GM12878 (cell line): ENCODE measurements at regions not wholly inside any gene's neighbourhood (a gene's known extent, or its start where the extent isn't known, plus 50 kb on each side); places are given as distances from the start of the nearest gene placed in this dataset.

Experiments used
- ATAC-seq: fragments of 200-7000 bp; cut with Tn5 transposase; 3 replicates; pipeline ENCODE4 v1.9.1; 2020; ENCODE audit warnings: mild to moderate bottlenecking, moderate library complexity
- BruUV-seq: library from RNA; stranded (reverse); fragments of 400-500 nt; replicated peaks from 2 replicates; lab custom pipeline; 2021; lab: Mats Ljungman, UMichigan
- CTCF ChIA-PET: fragments of 300-600 bp; sonication (Branson Sonifier 250); formaldehyde crosslinking; extraction: SDS; loops from one replicate; lab custom pipeline; 2021; ENCODE audit warnings: inconsistent platforms; lab: Yijun Ruan, JAX
- POLR2A ChIA-PET: fragments of 350-600 bp; formaldehyde crosslinking; extraction: SDS; loops from one replicate; lab custom pipeline; 2021; ENCODE audit warnings: inconsistent platforms; lab: Charles Lee
- RAD21 ChIA-PET: fragments of 300-600 bp; sonication (Branson Sonifier 250); formaldehyde crosslinking; loops from one replicate; lab custom pipeline; 2023; ENCODE audit warnings: antibody characterized with exemption; ENCODE audit not compliant: unreplicated experiment; lab: Charles Lee
- SMC1A ChIA-PET: fragments of 300-600 bp; sonication (Branson Sonifier 250); formaldehyde crosslinking; loops from one replicate; lab custom pipeline; 2023; ENCODE audit not compliant: unreplicated experiment, uncharacterized antibody; lab: Charles Lee
- DNase-seq: peaks from one replicate; pipeline ENCODE4 v3.0.0-alpha.2; 2011; ENCODE audit warnings: low read depth, low spot score
- FAIRE-seq: peaks from 3 replicates; lab custom pipeline; 2011; peaks lifted over from hg19 to GRCh38; lab: Jason Lieb, UNC
- H2AFZ ChIP-seq: 2 replicates; pipeline ENCODE4 v1.6.0; 2011; ENCODE audit warnings: low read depth, low read length, control low read depth; ENCODE audit not compliant: control insufficient read depth
- H3K27ac ChIP-seq: 2 replicates; pipeline ENCODE4 v1.5.1; 2011; ENCODE audit warnings: control low read depth; ENCODE audit not compliant: control insufficient read depth, insufficient read depth
- H3K27me3 ChIP-seq, 2 experiments: replicated peaks in 1 of 2; 2 replicates each; pipeline versions ENCODE4 v1.6.0 to v1.6.1; 2011; ENCODE audit warnings: low read length in 1 of 2; ENCODE audit not compliant: control insufficient read depth in 2 of 2, insufficient read depth in 2 of 2
- H3K36me3 ChIP-seq, 2 experiments: 2 replicates each; pipeline ENCODE4 v1.5.1; 2011; ENCODE audit warnings: low read length in 1 of 2; ENCODE audit not compliant: control insufficient read depth in 2 of 2, insufficient read depth in 2 of 2
- H3K4me1 ChIP-seq: 2 replicates; pipeline ENCODE4 v1.6.1; 2011; ENCODE audit warnings: mild to moderate bottlenecking, low read length, moderate library complexity, mixed read lengths; ENCODE audit not compliant: control insufficient read depth, insufficient read depth
- H3K4me2 ChIP-seq: 2 replicates; pipeline ENCODE4 v1.6.0; 2011; ENCODE audit warnings: control low read depth; ENCODE audit not compliant: control insufficient read depth, insufficient read depth
- H3K4me3 ChIP-seq: fragments of 200-600 bp; sonication (generic); 2 replicates; pipeline ENCODE4 v1.5.1; 2016
- H3K79me2 ChIP-seq: 2 replicates; pipeline ENCODE4 v1.6.0; 2011; ENCODE audit warnings: low read length; ENCODE audit not compliant: control insufficient read depth, insufficient read depth
- H3K9ac ChIP-seq: 2 replicates; pipeline ENCODE4 v1.8.0; 2011; ENCODE audit warnings: low read length, control low read depth, mixed read lengths; ENCODE audit not compliant: control insufficient read depth, insufficient read depth
- H3K9me3 ChIP-seq: replicated peaks from 3 replicates; pipeline ENCODE4 v1.5.1; 2011; ENCODE audit warnings: mild to moderate bottlenecking, low read length; ENCODE audit not compliant: control insufficient read depth, insufficient read depth
- H4K20me1 ChIP-seq: 2 replicates; pipeline ENCODE4 v1.6.0; 2011; ENCODE audit not compliant: control insufficient read depth, insufficient read depth
- BACH1 ChIP-seq: fragments of 450-650 bp; IDR thresholded peaks from 2 replicates; pipeline ENCODE4 v1.6.1; 2017; ENCODE audit warnings: mild to moderate bottlenecking, borderline replicate concordance
- BMI1 ChIP-seq: fragments of 450-650 bp; IDR thresholded peaks from 2 replicates; pipeline ENCODE4 v1.6.1; 2016; ENCODE audit warnings: mild to moderate bottlenecking, moderate library complexity, borderline replicate concordance
- CEBPZ ChIP-seq: fragments of 150-350 bp; IDR thresholded peaks from 2 replicates; pipeline ENCODE4 v1.6.1; 2016; ENCODE audit warnings: low read depth, low read length
- FOS ChIP-seq: IDR thresholded peaks from 3 replicates; pipeline ENCODE4 v1.6.1; 2011; ENCODE audit warnings: borderline replicate concordance; ENCODE audit not compliant: insufficient read length; ENCODE audit errors: extremely low read depth
- MXI1 ChIP-seq: fragments of 150-350 bp; IDR thresholded peaks from 2 replicates; pipeline ENCODE4 v1.6.1; 2011; ENCODE audit warnings: low read depth, mild to moderate bottlenecking, inconsistent platforms, low read length, improper control_type of control experiment
- PML ChIP-seq: IDR thresholded peaks from 2 replicates; pipeline ENCODE4 v1.6.1; 2012; ENCODE audit warnings: low read length, inconsistent platforms
- RFX5 ChIP-seq: IDR thresholded peaks from 2 replicates; pipeline ENCODE4 v1.6.1; 2011; ENCODE audit warnings: low read depth, low read length, improper control_type of control experiment
- SREBF1 ChIP-seq: IDR thresholded peaks from 2 replicates; pipeline ENCODE4 v1.6.1; 2012; ENCODE audit warnings: mild to moderate bottlenecking, low read length
- SUZ12 ChIP-seq: fragments of 200-600 bp; sonication (generic); IDR thresholded peaks from one replicate; pipeline ENCODE4 v1.6.1; 2018; ENCODE audit warnings: antibody characterized with exemption, mild to moderate bottlenecking; ENCODE audit not compliant: unreplicated experiment
- YBX1 ChIP-seq: fragments of 450-650 bp; IDR thresholded peaks from 2 replicates; pipeline ENCODE4 v1.6.1; 2016; ENCODE audit warnings: antibody characterized with exemption
- ZBTB11 ChIP-seq: fragments of 450-650 bp; formaldehyde crosslinking; IDR thresholded peaks from 2 replicates; pipeline ENCODE4 v1.5.0; 2022; ENCODE audit warnings: mild to moderate bottlenecking, missing genetic modification characterization
- ZBTB33 ChIP-seq: fragments of 450-650 bp; IDR thresholded peaks from 2 replicates; pipeline ENCODE4 v1.6.1; 2017; ENCODE audit warnings: mild to moderate bottlenecking
- ZNF592 ChIP-seq: fragments of 450-650 bp; IDR thresholded peaks from 2 replicates; pipeline ENCODE4 v1.6.1; 2017; ENCODE audit warnings: mild to moderate bottlenecking, moderate library complexity
- WGBS: methylation state at CpG from one replicate; pipeline ENCODE4 v1.1.6; 2016; ENCODE audit warnings: low lambda C conversion rate; ENCODE audit not compliant: insufficient replicate concordance, insufficient coverage; ENCODE audit errors: missing lambda C conversion rate; 5-methylcytosine and 5-hydroxymethylcytosine counted together
- in situ Hi-C: fragments of 300-500 bp; cut with MboI; formaldehyde crosslinking; loops from 9 replicates; pipeline ENCODE4 v1.14.3; 2018; ENCODE audit warnings: mixed read lengths
- intact Hi-C: fragments of 100-400 bp; cut with micrococcal nuclease; formaldehyde crosslinking; loops from one replicate; pipeline ENCODE4 v1.14.2; 2022; ENCODE audit not compliant: unreplicated experiment

- DNase-seq: no peak
- Histone ChIP-seq H3K79me2 (no peaks in the 10 kb centered on the region), H3K4me1 (no peaks in the 10 kb centered on the region), H3K36me3 (no peaks in the 10 kb centered on the region), H3K4me3 (no peak overlapping the region), H3K4me2 (no peak overlapping the region), H3K27me3 (no peaks in the 10 kb centered on the region; a peak in 1 of 4 replicates), H3K9me3 (no peaks in the 10 kb centered on the region), H4K20me1 (no peaks in the 10 kb centered on the region), H3K9ac (no peak overlapping the region), H3K27ac (no peak overlapping the region), H2AFZ (no peak overlapping the region)
- no TSS peak for BruUV-seq
- intact Hi-C loops: no loop called here
- in situ Hi-C loops: no loop called here
- 11% methylated on average over 2 of the region's 2 CpGs for WGBS
- ChIA-PET CTCF (no interaction called here), RAD21 (no interaction called here), POLR2A (no interaction called here), SMC1A (no interaction called here)
- no peak for FAIRE-seq
- ATAC-seq: no peak
- TF ChIP-seq BMI1 (no peak), ZNF592 (no peak), CEBPZ (no peak), BACH1 (no peak), ZBTB11 (no peak), FOS (no peak), PML (no peak), SUZ12 (no peak), RFX5 (no peak), ZBTB33 (no peak), MXI1 (no peak), SREBF1 (no peak), YBX1 (no peak)
Measured at GRCh38 chr18:75790111-75790510, 362.6 kb upstream of the SMIM21 start.
